ENCODE measurements at regions not wholly inside any gene's neighbourhood (a gene's known extent, or its start where the extent isn't known, plus 50 kb on each side); places are given as distances from the start of the nearest gene placed in this dataset.
"Not testable (repeated sequence)": the region's sequence is repeated elsewhere in the genome, so short reads cannot be mapped to it uniquely, and the experiment has no call there.

DNA sequence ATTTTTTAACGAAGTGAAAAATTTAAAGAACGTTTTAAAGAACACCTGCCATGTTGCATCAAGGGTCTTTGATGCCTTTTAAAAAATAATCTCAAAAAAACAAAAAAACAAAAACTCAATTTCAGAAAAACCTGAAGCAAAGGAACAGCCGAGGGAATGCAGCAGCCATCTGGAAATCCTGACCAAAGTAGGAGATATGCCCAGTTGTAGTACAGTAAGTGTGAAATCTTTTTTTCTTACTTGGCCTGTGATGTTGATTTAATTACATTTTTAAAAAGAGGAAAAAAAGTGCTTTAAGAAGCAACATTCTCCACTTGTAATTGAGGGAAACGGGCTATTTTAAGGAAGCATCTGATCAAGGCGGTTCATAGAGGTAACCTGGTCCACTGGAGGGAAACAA, 213.7 kb upstream of the GAP43 start:
- Histone ChIP-seq H3K27me3 (ENCODE audit: insufficient read depth, low read length) (no peaks in the 10 kb centered on the region), H3K4me3 (ENCODE audit: low read depth, low read length) (no peak overlapping the region), H2BK12ac (ENCODE audit: low read length) (no peak overlapping the region), H2AFZ (ENCODE audit: insufficient read depth, low read length, poor library complexity) (no peak overlapping the region), H3K23ac (ENCODE audit: low read length) (no peak overlapping the region), H3K18ac (ENCODE audit: low read length) (no peak overlapping the region), H2BK5ac (ENCODE audit: low read depth, low read length, poor library complexity) (no peak overlapping the region), H3K27ac (ENCODE audit: low read depth, low read length) (no peak overlapping the region), H3K9me3 (ENCODE audit: insufficient read depth, low read depth, low read length) (no peaks in the 10 kb centered on the region), H3K79me1 (ENCODE audit: low read length) (no peaks in the 10 kb centered on the region), H3K4ac (ENCODE audit: low read depth, low read length) (no peak overlapping the region), H4K12ac (ENCODE audit: low read depth, low read length) (no peak overlapping the region), H2AK5ac (ENCODE audit: low read length) (no peak overlapping the region), H3K14ac (ENCODE audit: low read length) (no peak overlapping the region), H3K4me1 (ENCODE audit: control insufficient read depth in 1 of 2, insufficient read depth in 2 of 2, low read length in 2 of 2) (peaks cover 0 to 6% of the 10 kb centered on the region in 2 experiments), H4K91ac (ENCODE audit: low read depth, low read length) (no peak overlapping the region), H3K9ac (ENCODE audit: low read length) (no peak overlapping the region), H4K8ac (ENCODE audit: low read depth, low read length) (no peak overlapping the region), H3K4me2 (ENCODE audit: low read length) (no peak overlapping the region), H2BK120ac (ENCODE audit: insufficient read depth, low read length, poor library complexity) (no peak overlapping the region), H3K36me3 (ENCODE audit: control insufficient read depth in 1 of 2, insufficient read depth in 2 of 2, low read length in 2 of 2) (no peaks in the 10 kb centered on the region), H3K79me2 (ENCODE audit: control insufficient read depth, insufficient read depth, low read length, poor library complexity) (no peaks in the 10 kb centered on the region)
- no peak for DNase-seq
- no CpG with 5 or more reads among the region's 5 CpGs for WGBS (ENCODE audit: extremely low coverage, insufficient coverage, insufficient read length)

DNA sequence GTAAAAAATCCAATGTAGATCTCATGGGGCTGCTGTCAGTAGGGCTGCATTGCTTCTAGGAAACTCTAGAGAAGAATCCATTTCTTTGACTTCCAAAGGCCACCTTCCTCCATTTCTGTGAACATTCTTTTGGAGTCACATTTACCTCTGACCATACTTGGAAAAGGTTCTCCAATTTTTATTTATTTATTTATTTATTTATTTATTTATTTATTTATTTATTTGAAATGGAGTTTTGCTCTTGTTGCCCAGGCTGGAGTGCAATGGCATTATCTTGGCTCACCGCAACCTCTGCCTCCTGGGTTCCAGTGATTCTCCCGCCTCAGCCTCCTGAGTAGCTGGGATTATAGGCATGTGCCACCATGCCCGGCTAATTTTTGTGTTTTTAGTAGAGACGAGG, 208.7 kb upstream of the GAP43 start:
- H3K4ac ChIP-seq (ENCODE audit: low read depth, low read length); DNase-seq: not testable (repeated sequence)
- no CpG with 5 or more reads among the region's 4 CpGs for WGBS (ENCODE audit: extremely low coverage, insufficient coverage, insufficient read length)

DNA sequence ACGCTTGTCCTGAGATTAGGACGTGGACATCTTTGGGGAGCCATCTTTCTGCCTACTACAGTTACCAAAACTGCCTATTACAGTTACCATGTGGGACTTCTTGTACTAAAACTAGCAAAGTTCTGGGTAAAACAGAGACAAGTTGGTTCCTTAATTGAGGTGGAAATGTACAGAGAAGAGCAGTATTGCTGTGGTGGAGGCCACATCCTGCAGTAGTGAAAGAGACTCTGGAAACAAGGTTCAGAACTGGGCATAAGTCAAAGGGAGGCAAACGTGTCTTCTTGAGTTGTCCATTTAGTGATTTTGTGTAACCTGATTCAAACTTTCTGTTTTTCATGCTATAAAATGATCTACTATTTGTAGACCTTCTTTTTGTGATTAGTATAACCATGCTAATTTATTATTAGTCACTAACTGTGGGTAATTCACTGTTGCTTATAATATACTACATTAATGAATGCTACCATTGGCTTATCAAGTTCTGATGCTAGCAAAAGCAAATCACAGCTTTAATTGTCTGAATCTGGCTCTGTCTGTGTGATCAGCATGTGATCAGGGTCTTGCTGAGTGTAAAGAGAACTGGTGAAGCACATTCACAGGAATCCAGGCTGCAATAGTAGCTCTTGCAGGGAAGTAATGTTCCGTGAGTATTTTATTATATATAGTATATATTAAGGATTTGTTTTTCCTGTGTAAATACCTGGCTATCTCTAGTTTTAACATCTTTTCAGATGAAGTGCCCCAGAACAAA, 207.9 kb upstream of the GAP43 start:
- H3K4ac ChIP-seq (ENCODE audit: low read depth, low read length): no peak overlapping the region
- no peak overlapping the region for H2BK5ac ChIP-seq (ENCODE audit: low read depth, low read length, poor library complexity)
- no peaks in the 10 kb centered on the region for H3K36me3 ChIP-seq (ENCODE audit: control insufficient read depth in 1 of 2, insufficient read depth in 2 of 2, low read length in 2 of 2)
- no peak overlapping the region for H2AK5ac ChIP-seq (ENCODE audit: low read length)
- H3K14ac ChIP-seq (ENCODE audit: low read length): no peak overlapping the region
- H4K12ac ChIP-seq (ENCODE audit: low read depth, low read length): no peak overlapping the region
- H3K79me1 ChIP-seq (ENCODE audit: low read length): no peaks in the 10 kb centered on the region
- peaks cover 0 to 2% of the 10 kb centered on the region in 2 experiments for H3K4me1 ChIP-seq (ENCODE audit: control insufficient read depth in 1 of 2, insufficient read depth in 2 of 2, low read length in 2 of 2)
- no peak for DNase-seq
- H3K9ac ChIP-seq (ENCODE audit: low read length): no peak overlapping the region
- no peak overlapping the region for H3K27ac ChIP-seq (ENCODE audit: low read depth, low read length)
- H3K23ac ChIP-seq (ENCODE audit: low read length): no peak overlapping the region
- no peak overlapping the region for H3K4me3 ChIP-seq (ENCODE audit: low read depth, low read length)
- H3K27me3 ChIP-seq (ENCODE audit: insufficient read depth, low read length): no peaks in the 10 kb centered on the region
- no peak overlapping the region for H3K18ac ChIP-seq (ENCODE audit: low read length)
- no peaks in the 10 kb centered on the region for H3K79me2 ChIP-seq (ENCODE audit: control insufficient read depth, insufficient read depth, low read length, poor library complexity)
- no peak overlapping the region for H4K8ac ChIP-seq (ENCODE audit: low read depth, low read length)
- H4K91ac ChIP-seq (ENCODE audit: low read depth, low read length): no peak overlapping the region
- H2AFZ ChIP-seq (ENCODE audit: insufficient read depth, low read length, poor library complexity): no peak overlapping the region
- WGBS (ENCODE audit: extremely low coverage, insufficient coverage, insufficient read length): no CpG with 5 or more reads among the region's 4 CpGs
- H3K9me3 ChIP-seq (ENCODE audit: insufficient read depth, low read depth, low read length): no peaks in the 10 kb centered on the region
- H2BK12ac ChIP-seq (ENCODE audit: low read length): no peak overlapping the region
- no peak overlapping the region for H3K4me2 ChIP-seq (ENCODE audit: low read length)
- no peak overlapping the region for H2BK120ac ChIP-seq (ENCODE audit: insufficient read depth, low read length, poor library complexity)

More for the DNA sequence above, 208.7 kb upstream of the GAP43 start:
- not testable (repeated sequence) for H2BK5ac ChIP-seq (ENCODE audit: low read depth, low read length, poor library complexity); H4K8ac ChIP-seq (ENCODE audit: low read depth, low read length); H4K91ac ChIP-seq (ENCODE audit: low read depth, low read length); H3K4me1 ChIP-seq (ENCODE audit: control insufficient read depth in 1 of 2, insufficient read depth in 2 of 2, low read length in 2 of 2); H3K79me1 ChIP-seq (ENCODE audit: low read length); H3K27ac ChIP-seq (ENCODE audit: low read depth, low read length); H3K4me2 ChIP-seq (ENCODE audit: low read length); H3K4me3 ChIP-seq (ENCODE audit: low read depth, low read length); H3K23ac ChIP-seq (ENCODE audit: low read length); H4K12ac ChIP-seq (ENCODE audit: low read depth, low read length); H3K36me3 ChIP-seq (ENCODE audit: control insufficient read depth in 1 of 2, insufficient read depth in 2 of 2, low read length in 2 of 2); H2BK12ac ChIP-seq (ENCODE audit: low read length); H3K79me2 ChIP-seq (ENCODE audit: control insufficient read depth, insufficient read depth, low read length, poor library complexity); H3K9me3 ChIP-seq (ENCODE audit: insufficient read depth, low read depth, low read length); H2AFZ ChIP-seq (ENCODE audit: insufficient read depth, low read length, poor library complexity); H3K18ac ChIP-seq (ENCODE audit: low read length); H3K27me3 ChIP-seq (ENCODE audit: insufficient read depth, low read length); H3K14ac ChIP-seq (ENCODE audit: low read length); H3K9ac ChIP-seq (ENCODE audit: low read length); H2BK120ac ChIP-seq (ENCODE audit: insufficient read depth, low read length, poor library complexity); H2AK5ac ChIP-seq (ENCODE audit: low read length)

DNA sequence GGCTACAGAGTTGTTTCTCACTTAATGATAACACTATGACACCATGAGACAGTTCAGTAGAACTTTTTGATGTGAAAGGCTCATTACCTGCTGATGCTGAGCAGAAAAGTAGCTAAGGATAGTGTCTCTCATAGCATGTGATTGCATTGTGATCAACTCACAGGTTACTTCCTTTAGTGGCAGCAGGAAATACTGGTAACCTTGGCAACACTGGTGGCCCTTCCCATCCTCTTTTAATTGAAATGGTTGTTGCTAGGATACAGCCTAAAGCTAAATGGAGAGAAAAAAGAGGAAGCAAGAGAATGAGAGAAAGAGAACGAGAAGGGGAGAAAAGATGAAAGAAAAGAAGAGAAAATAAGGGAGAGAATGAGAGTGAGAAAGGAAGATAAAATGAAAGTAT, 204.7 kb upstream of the GAP43 start:
- Histone ChIP-seq H3K79me1 (ENCODE audit: low read length) (no peaks in the 10 kb centered on the region), H4K12ac (ENCODE audit: low read depth, low read length) (no peak overlapping the region), H4K8ac (ENCODE audit: low read depth, low read length) (no peak overlapping the region), H2BK5ac (ENCODE audit: low read depth, low read length, poor library complexity) (no peak overlapping the region), H3K9ac (ENCODE audit: low read length) (no peak overlapping the region), H3K36me3 (ENCODE audit: control insufficient read depth in 1 of 2, insufficient read depth in 2 of 2, low read length in 2 of 2) (no peaks in the 10 kb centered on the region), H3K79me2 (ENCODE audit: control insufficient read depth, insufficient read depth, low read length, poor library complexity) (no peaks in the 10 kb centered on the region), H3K27ac (ENCODE audit: low read depth, low read length) (no peak overlapping the region), H3K18ac (ENCODE audit: low read length) (no peak overlapping the region), H2BK120ac (ENCODE audit: insufficient read depth, low read length, poor library complexity) (no peak overlapping the region), H3K14ac (ENCODE audit: low read length) (no peak overlapping the region), H3K23ac (ENCODE audit: low read length) (no peak overlapping the region), H3K4me1 (ENCODE audit: control insufficient read depth in 1 of 2, insufficient read depth in 2 of 2, low read length in 2 of 2) (peaks cover 0 to 2% of the 10 kb centered on the region in 2 experiments), H2BK12ac (ENCODE audit: low read length) (no peak overlapping the region), H3K4ac (ENCODE audit: low read depth, low read length) (no peak overlapping the region), H3K4me2 (ENCODE audit: low read length) (no peak overlapping the region), H2AFZ (ENCODE audit: insufficient read depth, low read length, poor library complexity) (no peak overlapping the region), H3K9me3 (ENCODE audit: insufficient read depth, low read depth, low read length) (no peaks in the 10 kb centered on the region), H3K4me3 (ENCODE audit: low read depth, low read length) (no peak overlapping the region), H3K27me3 (ENCODE audit: insufficient read depth, low read length) (no peaks in the 10 kb centered on the region), H2AK5ac (ENCODE audit: low read length) (no peak overlapping the region), H4K91ac (ENCODE audit: low read depth, low read length) (no peak overlapping the region)
- 100% methylated on average over 1 of the region's 1 CpG for WGBS (ENCODE audit: extremely low coverage, insufficient coverage, insufficient read length)
- no peak for DNase-seq
